ENCODE measurements at regions not wholly inside any gene's neighbourhood (a gene's known extent, or its start where the extent isn't known, plus 50 kb on each side); places are given as distances from the start of the nearest gene placed in this dataset.

GRCh38 chr20:51886891-51887608 is 84.7 kb upstream of the SALL4 start:
- Mint-ChIP-seq H3K27me3 (ENCODE audit: unreplicated experiment) (no peaks in the 10 kb centered on the region), H3K4me1 (ENCODE audit: low read depth, unreplicated experiment) (no peaks in the 10 kb centered on the region), H3K36me3 (ENCODE audit: unreplicated experiment) (no peaks in the 10 kb centered on the region), H3K27ac (ENCODE audit: unreplicated experiment) (no peak overlapping the region), H3K4me3 (ENCODE audit: unreplicated experiment) (no peak overlapping the region), H3K9me3 (ENCODE audit: unreplicated experiment) (no peaks in the 10 kb centered on the region)
- TF ChIP-seq CTCF (IDR thresholded peaks at IDR 0.05; ENCODE audit: partially characterized antibody, unreplicated experiment): no peak
- no peak for DNase-seq

DNA sequence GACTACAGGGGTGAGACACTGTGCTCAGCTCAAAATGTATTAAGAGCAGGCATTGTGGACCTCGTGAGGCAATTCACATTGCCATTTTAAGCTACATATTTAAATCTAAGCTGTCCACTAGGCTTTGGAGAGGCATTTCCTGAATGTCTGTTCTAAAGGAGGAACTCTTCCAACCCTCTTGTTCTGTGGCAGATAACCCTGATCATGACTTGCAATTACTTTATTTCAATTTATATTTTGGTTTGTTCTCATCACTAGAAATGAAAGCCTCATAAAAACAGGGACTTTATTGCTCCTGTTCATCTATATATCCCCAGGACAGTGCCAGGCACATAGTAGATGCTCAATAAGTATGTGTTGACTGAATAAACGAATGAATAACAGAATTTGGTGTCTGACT is 84.0 kb upstream of the SALL4 start:
- Mint-ChIP-seq H3K4me1 (ENCODE audit: low read depth, unreplicated experiment) (no peaks in the 10 kb centered on the region), H3K27me3 (ENCODE audit: unreplicated experiment) (no peaks in the 10 kb centered on the region), H3K36me3 (ENCODE audit: unreplicated experiment) (no peaks in the 10 kb centered on the region), H3K4me3 (ENCODE audit: unreplicated experiment) (no peak overlapping the region), H3K27ac (ENCODE audit: unreplicated experiment) (no peak overlapping the region), H3K9me3 (ENCODE audit: unreplicated experiment) (no peaks in the 10 kb centered on the region)
- no peak for DNase-seq
- TF ChIP-seq CTCF (IDR thresholded peaks at IDR 0.05; ENCODE audit: partially characterized antibody, unreplicated experiment): no peak

- Mint-ChIP-seq H3K9me3 (ENCODE audit: unreplicated experiment) (no peaks in the 10 kb centered on the region), H3K4me1 (ENCODE audit: low read depth, unreplicated experiment) (no peaks in the 10 kb centered on the region), H3K4me3 (ENCODE audit: unreplicated experiment) (no peak overlapping the region), H3K27me3 (ENCODE audit: unreplicated experiment) (no peaks in the 10 kb centered on the region), H3K27ac (ENCODE audit: unreplicated experiment) (no peak overlapping the region), H3K36me3 (ENCODE audit: unreplicated experiment) (no peaks in the 10 kb centered on the region)
- DNase-seq: no peak
- TF ChIP-seq CTCF (IDR thresholded peaks at IDR 0.05; ENCODE audit: partially characterized antibody, unreplicated experiment): no peak
Observed at GRCh38 chr20:51884561-51884960, 82.2 kb upstream of the SALL4 start.

GRCh38 chr20:51880188-51880587 is 77.9 kb upstream of the SALL4 start:
- Mint-ChIP-seq H3K4me1 (ENCODE audit: low read depth, unreplicated experiment) (no peaks in the 10 kb centered on the region), H3K27ac (ENCODE audit: unreplicated experiment) (no peak overlapping the region), H3K36me3 (ENCODE audit: unreplicated experiment) (no peaks in the 10 kb centered on the region), H3K27me3 (ENCODE audit: unreplicated experiment) (no peaks in the 10 kb centered on the region), H3K9me3 (ENCODE audit: unreplicated experiment) (no peaks in the 10 kb centered on the region), H3K4me3 (ENCODE audit: unreplicated experiment) (no peak overlapping the region)
- no peak for TF ChIP-seq CTCF (IDR thresholded peaks at IDR 0.05; ENCODE audit: partially characterized antibody, unreplicated experiment)
- DNase-seq: no peak

DNA sequence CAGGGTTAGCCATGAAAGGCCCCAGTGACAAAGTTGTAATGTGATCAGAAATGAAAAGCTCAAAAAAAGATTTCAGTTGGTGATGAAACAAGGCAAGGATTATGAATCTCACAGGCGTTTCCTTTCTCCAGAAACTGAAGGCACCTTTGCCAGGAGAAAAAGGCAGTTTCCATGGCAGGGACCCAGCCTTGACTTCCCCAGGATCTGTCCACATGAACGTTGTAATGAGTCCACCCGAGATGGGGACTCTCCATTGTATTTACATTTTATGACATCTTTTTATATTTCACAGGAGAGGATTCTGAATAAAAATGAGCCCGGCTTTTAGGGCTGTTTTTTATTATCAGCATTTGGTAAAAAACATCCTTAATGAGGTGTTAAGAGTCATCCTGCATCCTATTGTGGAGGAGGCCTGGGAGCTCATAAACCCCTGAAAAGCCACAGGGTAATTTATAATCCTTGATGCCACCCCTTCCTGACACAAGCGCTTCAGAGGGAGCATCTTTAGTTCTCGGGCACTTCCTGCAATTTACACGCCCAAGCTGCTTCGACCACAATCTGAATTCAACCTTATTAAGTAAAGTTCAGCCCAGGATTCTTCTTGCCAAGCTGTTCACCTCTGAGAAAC is 74.1 kb upstream of the SALL4 start:
- H3K4me1 Mint-ChIP-seq (ENCODE audit: low read depth, unreplicated experiment): no peaks in the 10 kb centered on the region
- no peak overlapping the region for H3K27ac Mint-ChIP-seq (ENCODE audit: unreplicated experiment)

More for the DNA sequence above, 74.1 kb upstream of the SALL4 start:
- Mint-ChIP-seq H3K36me3 (ENCODE audit: unreplicated experiment) (no peaks in the 10 kb centered on the region), H3K27me3 (ENCODE audit: unreplicated experiment) (no peaks in the 10 kb centered on the region), H3K4me3 (ENCODE audit: unreplicated experiment) (no peak overlapping the region), H3K9me3 (ENCODE audit: unreplicated experiment) (no peaks in the 10 kb centered on the region)
- TF ChIP-seq CTCF (IDR thresholded peaks at IDR 0.05; ENCODE audit: partially characterized antibody, unreplicated experiment): no peak
- DNase-seq: no peak

Measured in glutamatergic neuron (in vitro differentiated cells).